ENCODE measurements at regions not wholly inside any gene's neighbourhood (a gene's known extent, or its start where the extent isn't known, plus 50 kb on each side); places are given as distances from the start of the nearest gene placed in this dataset.
"Not testable (repeated sequence)": the region's sequence is repeated elsewhere in the genome, so short reads cannot be mapped to it uniquely, and the experiment has no call there.

DNA sequence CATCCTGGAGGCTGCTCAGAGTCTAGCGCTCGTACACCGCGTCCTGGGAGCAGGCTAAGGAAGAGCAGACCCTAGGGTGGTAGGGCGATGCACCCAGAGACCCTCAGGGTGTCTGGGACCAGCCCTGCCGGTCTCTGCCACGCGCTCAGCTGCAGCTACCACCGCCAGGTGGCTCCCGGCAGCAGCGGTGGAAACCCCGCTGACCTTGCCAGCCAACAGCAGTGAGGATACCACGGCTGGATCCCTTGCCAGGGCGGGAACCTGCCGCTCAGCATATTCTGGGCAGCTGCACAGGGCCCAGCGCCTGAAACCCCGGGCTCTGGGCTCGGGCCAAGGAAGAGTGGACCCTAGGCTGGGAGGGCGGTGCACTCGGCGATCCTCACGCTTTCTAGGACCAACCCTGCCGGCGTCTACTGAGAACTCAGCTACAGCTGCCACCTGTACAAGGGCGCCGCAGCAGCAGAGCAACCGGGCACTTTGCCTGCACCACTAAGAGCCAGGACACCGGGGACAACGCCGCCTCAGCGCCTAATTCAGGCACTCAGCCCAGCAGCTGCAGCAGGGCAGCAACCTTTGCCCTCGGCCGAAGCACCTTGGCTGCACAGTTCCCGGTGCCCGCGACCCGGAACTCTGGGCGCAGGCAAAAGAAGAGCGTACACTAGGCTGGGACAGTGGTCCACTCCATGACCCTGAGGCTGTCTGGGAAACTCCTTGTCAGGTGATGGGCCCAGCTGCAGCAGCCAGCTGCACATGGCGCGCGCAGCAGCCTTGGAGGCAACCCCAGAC, 80.8 kb downstream of the POTEB2 start:
- ATAC-seq, H3K4me1 Mint-ChIP-seq, H3K27me3 Mint-ChIP-seq, H3K27ac Mint-ChIP-seq, H3K9me3 Mint-ChIP-seq, H3K4me3 Mint-ChIP-seq: not testable (repeated sequence)
- DNase-seq, result peak in 1 of 2 donors; percentile 4

DNA sequence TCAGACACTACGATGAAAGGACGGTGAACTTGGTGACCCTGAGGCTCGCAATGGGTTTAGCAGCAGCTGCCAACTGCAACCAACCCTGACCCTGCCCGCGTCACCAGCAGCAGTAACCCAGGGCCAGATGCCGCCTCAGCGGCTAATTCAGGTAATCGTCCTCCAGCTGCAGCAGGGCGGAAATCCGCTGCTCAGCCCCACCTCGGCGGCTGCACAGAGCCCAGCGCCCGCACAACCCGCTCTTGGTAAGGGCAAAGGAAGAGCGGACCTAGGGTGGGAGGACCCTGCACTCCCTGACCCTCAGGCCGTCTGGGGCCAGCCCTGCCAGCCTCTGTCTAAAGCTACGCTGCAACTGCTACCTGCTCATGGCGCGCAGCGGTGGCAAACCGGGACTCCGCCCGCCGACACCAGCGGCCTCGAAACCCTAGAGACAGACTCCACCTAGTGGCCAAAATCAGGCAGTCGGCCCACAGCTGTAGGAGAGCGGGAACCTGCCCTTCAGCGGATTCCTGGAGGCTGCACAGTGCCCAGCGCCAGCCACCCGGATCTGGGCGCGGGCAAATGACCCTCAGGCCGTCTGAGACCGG, 82.4 kb downstream of the POTEB2 start:
- not testable (repeated sequence) for DNase-seq, H3K4me3 Mint-ChIP-seq, H3K9me3 Mint-ChIP-seq, H3K4me1 Mint-ChIP-seq, H3K27me3 Mint-ChIP-seq, H3K27ac Mint-ChIP-seq, ATAC-seq

GRCh38 chr15:20775412-20775811, 90.7 kb downstream of the POTEB2 start:
- ATAC-seq, result peak; percentile 43
- not testable (repeated sequence) for H3K27me3 Mint-ChIP-seq, H3K4me3 Mint-ChIP-seq, H3K27ac Mint-ChIP-seq, DNase-seq, H3K4me1 Mint-ChIP-seq, H3K9me3 Mint-ChIP-seq

DNA sequence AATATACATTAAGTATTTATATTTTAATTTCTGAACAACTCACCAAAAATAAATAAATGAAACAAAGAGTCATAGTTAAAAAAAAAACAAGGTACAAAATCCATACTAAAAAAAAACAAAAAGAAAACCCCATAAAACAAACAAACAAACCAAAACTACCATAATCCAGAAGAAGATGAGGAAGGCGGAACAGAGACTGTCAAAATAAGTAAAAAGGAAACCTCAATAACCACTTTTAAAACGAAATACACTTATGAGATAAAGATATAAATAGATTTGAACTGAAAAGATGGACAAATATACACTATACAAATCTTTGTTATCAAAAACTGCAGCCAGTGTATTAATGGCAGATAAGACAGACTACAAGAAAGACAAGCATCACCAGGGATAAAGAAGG, 98.2 kb downstream of the POTEB2 start:
- H3K27me3 Mint-ChIP-seq, H3K4me3 Mint-ChIP-seq, DNase-seq, H3K27ac Mint-ChIP-seq, ATAC-seq, H3K4me1 Mint-ChIP-seq, H3K9me3 Mint-ChIP-seq: not testable (repeated sequence)

DNA sequence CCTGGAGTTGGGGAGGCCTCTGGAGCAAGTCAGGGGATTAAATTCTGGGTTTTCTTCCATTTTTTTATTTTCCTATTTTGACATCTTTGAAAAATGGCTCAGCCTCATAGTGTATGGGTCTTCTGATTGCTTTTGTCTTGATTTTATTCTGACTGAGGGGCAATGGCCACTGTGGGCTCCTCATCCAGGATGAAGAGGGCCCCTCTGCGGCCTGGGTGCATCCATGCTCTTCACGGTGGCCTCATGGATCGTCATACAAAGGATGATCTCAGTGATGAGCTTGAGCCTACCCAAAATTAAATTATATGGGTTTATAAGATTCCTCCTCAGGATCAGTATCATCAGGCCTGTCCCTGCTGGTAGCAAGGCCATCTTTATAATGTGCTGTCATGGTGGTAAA, 103.7 kb downstream of the POTEB2 start:
- peaks cover 10% of the 10 kb centered on the region for H3K4me1 Mint-ChIP-seq

GRCh38 chr15:20756440-20756839, 109.7 kb downstream of the POTEB2 start:
- not testable (repeated sequence) for ATAC-seq

More for the DNA sequence above, 103.7 kb downstream of the POTEB2 start:
- not testable (repeated sequence) for H3K27me3 Mint-ChIP-seq, ATAC-seq, H3K27ac Mint-ChIP-seq, DNase-seq, H3K4me3 Mint-ChIP-seq, H3K9me3 Mint-ChIP-seq

DNA sequence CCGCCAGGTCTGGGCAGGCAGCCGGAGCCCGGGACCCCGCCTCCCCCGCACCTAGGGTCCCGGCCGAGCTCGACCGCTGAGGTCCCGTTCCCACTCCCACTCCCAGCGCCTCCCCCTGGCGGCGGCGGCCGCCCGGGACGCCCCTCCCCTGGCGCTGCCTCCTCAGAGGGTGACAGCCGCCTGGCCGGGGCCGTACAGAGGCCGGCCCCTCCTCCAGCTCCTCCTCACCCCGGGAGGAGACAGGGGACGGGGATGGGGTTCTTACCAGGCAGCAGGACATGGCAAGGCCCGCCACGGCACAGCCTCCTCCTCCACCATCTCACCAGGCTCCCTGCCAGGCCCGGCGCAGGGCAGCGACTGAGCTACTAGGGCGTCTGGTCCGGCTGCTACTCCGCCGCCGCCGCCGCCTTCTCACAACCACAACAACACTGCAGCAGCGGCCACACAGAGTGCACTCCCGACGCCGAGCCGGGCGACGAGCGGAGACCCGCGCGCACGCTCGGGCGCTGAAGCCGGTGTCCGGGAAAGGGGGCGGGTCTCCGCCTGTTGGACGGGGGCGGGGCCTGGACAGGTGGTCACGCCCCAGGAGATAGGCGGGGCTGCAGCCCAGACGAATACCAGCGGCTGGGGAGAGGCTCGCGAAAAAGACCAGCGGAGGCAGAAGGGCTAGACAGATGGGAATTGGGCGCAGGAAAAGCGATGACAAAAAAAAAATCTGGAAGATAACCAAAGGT, 110.3 kb downstream of the POTEB2 start:
- H3K4me1 Mint-ChIP-seq, ATAC-seq, H3K9me3 Mint-ChIP-seq, H3K27me3 Mint-ChIP-seq: not testable (repeated sequence)
- Mint-ChIP-seq H3K27ac (peak overlapping the region in 1 of 2 donors; percentile 80), H3K4me3 (peak overlapping the region in 1 of 2 donors; percentile 90)
- DNase-seq, result peak in 1 of 2 donors; percentile 56

More at GRCh38 chr15:20756440-20756839, 109.7 kb downstream of the POTEB2 start:
- peak overlapping the region in 1 of 2 donors; percentile 90 for H3K4me3 Mint-ChIP-seq
- H3K27me3 Mint-ChIP-seq, DNase-seq, H3K4me1 Mint-ChIP-seq, H3K9me3 Mint-ChIP-seq, H3K27ac Mint-ChIP-seq: not testable (repeated sequence)

DNA sequence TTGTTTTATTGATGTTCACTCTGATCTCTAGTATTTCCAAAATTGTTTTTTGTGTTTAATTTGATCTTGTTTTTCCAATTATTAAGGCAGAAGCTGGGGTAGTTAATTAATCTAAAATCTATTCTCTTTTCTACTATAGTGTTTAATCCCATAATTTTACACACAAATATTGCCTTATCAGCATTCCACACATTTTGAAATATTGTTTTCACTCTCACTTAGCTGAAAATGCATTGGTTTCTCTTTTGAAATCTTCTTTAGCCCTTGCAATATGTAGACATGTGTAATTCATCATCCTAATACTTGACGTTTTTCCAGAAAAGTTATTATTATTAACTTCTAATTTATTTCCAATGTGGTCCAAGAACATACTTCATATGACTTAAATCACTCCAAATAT, 132.6 kb downstream of the POTEB2 start:
- H3K27ac Mint-ChIP-seq, ATAC-seq, DNase-seq, H3K9me3 Mint-ChIP-seq, H3K4me3 Mint-ChIP-seq, H3K27me3 Mint-ChIP-seq, H3K4me1 Mint-ChIP-seq: not testable (repeated sequence)

Measured in stimulated activated naive CD8-positive, alpha-beta T cell treated with anti-CD3 and anti-CD28 coated beads, Interleukin-15, amount 100 ng/mL, for 72 hours (primary cell).